A549 (cell line): ENCODE measurements at regions not wholly inside any gene's neighbourhood (a gene's known extent, or its start where the extent isn't known, plus 50 kb on each side); places are given as distances from the start of the nearest gene placed in this dataset.

ENCODE experiments used
- ATAC-seq, 2 experiments: fragments of 200-7000 bp in 1 of 2; fragments of >200 bp in 1 of 2; cut with Nextera tagmentation in 1 of 2; cut with Tn5 transposase in 1 of 2; 3 replicates each; pipeline versions ENCODE4 v1.8.0 to v1.9.1; 2018 to 2020; ENCODE audit warnings: mild to moderate bottlenecking in 1 of 2, moderate library complexity in 1 of 2
- CTCF ChIA-PET: fragments of 300-600 bp; sonication (Branson Sonifier 250); formaldehyde crosslinking; extraction: SDS; loops from one replicate; lab custom pipeline; 2021; ENCODE audit warnings: antibody characterized with exemption, inconsistent platforms; lab: Yijun Ruan, JAX
- POLR2A ChIA-PET: fragments of 350-600 bp; formaldehyde crosslinking; extraction: SDS; loops from one replicate; lab custom pipeline; 2021; ENCODE audit warnings: antibody characterized with exemption, inconsistent platforms; lab: Yijun Ruan, JAX
- DNase-seq, 2 experiments: peaks; one replicate each; pipeline versions ENCODE4 v3.0.0 to v3.0.0-alpha.2; 2011 to 2016; ENCODE audit warnings: low read depth in 1 of 2, low spot score in 1 of 2
- FAIRE-seq: peaks from 2 replicates; lab custom pipeline; 2011; peaks lifted over from hg19 to GRCh38; lab: Jason Lieb, UNC
- H3K27ac ChIP-seq, 2 experiments: fragments of >200 bp; sonication (Bioruptor Twin); formaldehyde crosslinking; 3 replicates each; pipeline ENCODE4 v1.5.1; 2016 to 2017
- H3K4me1 ChIP-seq: fragments of >200 bp; sonication (Bioruptor Twin); formaldehyde crosslinking; 3 replicates; pipeline ENCODE4 v1.6.1; 2016
- H3K4me2 ChIP-seq: fragments of >200 bp; sonication (Bioruptor Twin); formaldehyde crosslinking; 3 replicates; pipeline ENCODE4 v1.6.1; 2016
- H3K4me3 ChIP-seq: fragments of >200 bp; sonication (Bioruptor Twin); formaldehyde crosslinking; 3 replicates; pipeline ENCODE4 v1.5.1; 2016
- H3K9me3 ChIP-seq: fragments of >200 bp; sonication (Bioruptor Twin); formaldehyde crosslinking; 3 replicates; pipeline ENCODE4 v1.6.1; 2016
- CBX2 ChIP-seq: fragments of 200-600 bp; sonication (generic); IDR thresholded peaks from 2 replicates; pipeline ENCODE4 v1.6.1; 2016; ENCODE audit warnings: low read depth, mild to moderate bottlenecking, borderline replicate concordance
- CBX8 ChIP-seq: fragments of 200-600 bp; sonication (generic); IDR thresholded peaks from 2 replicates; pipeline ENCODE4 v1.6.1; 2016
- CEBPB ChIP-seq, 2 experiments: fragments of >200 bp in 1 of 2; sonication (Bioruptor Twin) in 1 of 2; formaldehyde crosslinking in 1 of 2; IDR thresholded peaks; 2 replicates each; pipeline ENCODE4 v1.6.1; 2012 to 2016
- EP300 ChIP-seq, 2 experiments: fragments of >200 bp; sonication (Bioruptor Twin); formaldehyde crosslinking; IDR thresholded peaks; 2 replicates in 1 of 2; 3 replicates in 1 of 2; pipeline ENCODE4 v1.6.1; 2016 to 2017
- FOSL2 ChIP-seq, 2 experiments: fragments of 450-650 bp in 1 of 2; fragments of >200 bp in 1 of 2; sonication (Bioruptor Twin) in 1 of 2; formaldehyde crosslinking; IDR thresholded peaks; 2 replicates each; pipeline versions ENCODE4 v1.5.0 to v1.6.1; 2016 to 2020; ENCODE audit warnings: mild to moderate bottlenecking in 1 of 2, moderate library complexity in 1 of 2
- GATA3 ChIP-seq: IDR thresholded peaks from 2 replicates; pipeline ENCODE4 v1.6.1; 2012; ENCODE audit warnings: borderline replicate concordance
- HDAC2 ChIP-seq: fragments of 200-600 bp; sonication (generic); IDR thresholded peaks from 2 replicates; pipeline ENCODE4 v1.6.1; 2016
- HOXB5 ChIP-seq: fragments of 250-450 bp; sonication (Bioruptor Pico); IDR thresholded peaks from 2 replicates; pipeline ENCODE4 v1.5.0; 2020; ENCODE audit warnings: mild to moderate bottlenecking, moderate library complexity
- JUN ChIP-seq, 2 experiments: fragments of >200 bp; sonication (Bioruptor Twin); formaldehyde crosslinking; IDR thresholded peaks; 2 replicates in 1 of 2; 3 replicates in 1 of 2; pipeline ENCODE4 v1.6.1; 2016 to 2017
- JUNB ChIP-seq: fragments of >200 bp; sonication (Bioruptor Twin); formaldehyde crosslinking; IDR thresholded peaks from 2 replicates; pipeline ENCODE4 v1.6.1; 2016
- KDM1A ChIP-seq: fragments of 200-600 bp; sonication (generic); IDR thresholded peaks from 2 replicates; pipeline ENCODE4 v1.6.1; 2016; ENCODE audit warnings: low read depth, mild to moderate bottlenecking
- KDM5A ChIP-seq: fragments of 200-600 bp; sonication (generic); IDR thresholded peaks from 2 replicates; pipeline ENCODE4 v1.6.1; 2016; ENCODE audit warnings: antibody characterized with exemption, mild to moderate bottlenecking
- NFE2L2 ChIP-seq: fragments of 150-350 bp; conservative IDR thresholded peaks from 2 replicates; pipeline ENCODE4 v1.6.1; 2014; ENCODE audit warnings: low read length
- NPAS2 ChIP-seq: fragments of 250-450 bp; sonication (Bioruptor Pico); IDR thresholded peaks from 2 replicates; pipeline ENCODE4 v1.8.0; 2022; ENCODE audit warnings: mild to moderate bottlenecking, moderate library complexity, borderline replicate concordance
- RAD21 ChIP-seq, 2 experiments: fragments of >200 bp in 1 of 2; sonication (Bioruptor Twin) in 1 of 2; formaldehyde crosslinking in 1 of 2; IDR thresholded peaks in 1 of 2; conservative IDR thresholded peaks in 1 of 2; 2 replicates in 1 of 2; 3 replicates in 1 of 2; pipeline ENCODE4 v1.6.1; 2012 to 2018; ENCODE audit warnings: inconsistent platforms in 1 of 2
- RFX5 ChIP-seq: fragments of 450-650 bp; IDR thresholded peaks from 2 replicates; pipeline ENCODE4 v1.7.1; 2014; ENCODE audit warnings: antibody characterized with exemption, mild to moderate bottlenecking, moderate library complexity
- RNF2 ChIP-seq: fragments of 200-600 bp; sonication (generic); IDR thresholded peaks from 2 replicates; pipeline ENCODE4 v1.6.1; 2016; ENCODE audit warnings: low read depth, mild to moderate bottlenecking, antibody characterized with exemption, moderate library complexity, borderline replicate concordance
- TFCP2L1 ChIP-seq: fragments of 250-450 bp; sonication (Bioruptor Pico); IDR thresholded peaks from 2 replicates; pipeline ENCODE4 v1.5.0; 2021; ENCODE audit warnings: mild to moderate bottlenecking
- ZNF302 ChIP-seq: fragments of 250-450 bp; sonication (Bioruptor Pico); IDR thresholded peaks from 2 replicates; pipeline ENCODE4 v1.9.0; 2021; ENCODE audit warnings: inconsistent platforms, mild to moderate bottlenecking, moderate library complexity
- ZSCAN20 ChIP-seq: fragments of 250-450 bp; sonication (Bioruptor Pico); IDR thresholded peaks from 2 replicates; pipeline ENCODE4 v1.8.0; 2022; ENCODE audit warnings: mild to moderate bottlenecking, moderate library complexity
- WGBS: methylation state at CpG from one replicate; pipeline ENCODE4 v1.1.6; 2017; ENCODE audit errors: missing lambda C conversion rate; 5-methylcytosine and 5-hydroxymethylcytosine counted together
- TF ChIP-seq, protein P1 (sequence below): fragments of 450-650 bp; IDR thresholded peaks from 2 replicates; pipeline ENCODE4 v1.6.1; 2014; ENCODE audit warnings: antibody characterized with exemption
- TF ChIP-seq, protein P2 (sequence below): IDR thresholded peaks from 2 replicates; pipeline ENCODE4 v1.6.1; 2012; ENCODE audit warnings: low read depth, borderline replicate concordance
- TF ChIP-seq, protein P3 (sequence below): fragments of 250-450 bp; sonication (Bioruptor Pico); IDR thresholded peaks from 2 replicates; pipeline ENCODE4 v1.5.0; 2020; ENCODE audit warnings: low read depth, mild to moderate bottlenecking, moderate library complexity
- TF ChIP-seq, protein P4 (sequence below): fragments of 250-450 bp; sonication (Bioruptor Pico); IDR thresholded peaks from 2 replicates; pipeline ENCODE4 v1.5.0; 2021; ENCODE audit warnings: mild to moderate bottlenecking, moderate library complexity, borderline replicate concordance
- TF ChIP-seq, protein P5 (sequence below): IDR thresholded peaks from 2 replicates; pipeline ENCODE4 v1.6.1; 2012
- TF ChIP-seq, protein P6 (sequence below): fragments of >200 bp; sonication (Bioruptor Twin); formaldehyde crosslinking; IDR thresholded peaks from 2 replicates; pipeline ENCODE4 v1.6.1; 2016
- TF ChIP-seq, protein P7 (sequence below): IDR thresholded peaks from 2 replicates; pipeline ENCODE4 v1.6.1; 2012

DNA sequence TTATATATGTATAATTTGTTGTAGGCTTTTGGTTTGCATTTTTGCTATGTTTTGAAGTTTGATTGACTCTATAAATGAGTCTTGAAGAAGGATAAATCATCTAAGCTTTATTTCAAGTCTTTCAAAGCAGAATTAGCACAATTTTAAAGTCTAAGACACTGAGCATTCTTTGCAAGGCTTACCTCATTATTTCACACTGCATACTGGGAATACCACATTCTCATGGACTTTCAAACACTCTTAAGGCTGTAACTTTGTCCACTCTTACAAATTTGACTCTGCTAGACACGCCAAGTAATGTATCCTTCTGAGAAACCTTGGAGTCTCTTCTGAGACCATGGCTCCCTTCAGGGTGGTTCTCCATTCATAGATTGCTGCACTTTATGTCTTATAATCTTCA is 281.3 kb upstream of the COL8A1 start:
- Histone ChIP-seq H3K27ac (no peak overlapping the region), H3K4me1 (no peaks in the 10 kb centered on the region), H3K9me3 (no peaks in the 10 kb centered on the region)
- POLR2A ChIA-PET: no interaction called here
- no peak for FAIRE-seq
- TF ChIP-seq, protein P1, sequence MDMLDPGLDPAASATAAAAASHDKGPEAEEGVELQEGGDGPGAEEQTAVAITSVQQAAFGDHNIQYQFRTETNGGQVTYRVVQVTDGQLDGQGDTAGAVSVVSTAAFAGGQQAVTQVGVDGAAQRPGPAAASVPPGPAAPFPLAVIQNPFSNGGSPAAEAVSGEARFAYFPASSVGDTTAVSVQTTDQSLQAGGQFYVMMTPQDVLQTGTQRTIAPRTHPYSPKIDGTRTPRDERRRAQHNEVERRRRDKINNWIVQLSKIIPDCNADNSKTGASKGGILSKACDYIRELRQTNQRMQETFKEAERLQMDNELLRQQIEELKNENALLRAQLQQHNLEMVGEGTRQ: no peak
- TF ChIP-seq, protein P2, sequence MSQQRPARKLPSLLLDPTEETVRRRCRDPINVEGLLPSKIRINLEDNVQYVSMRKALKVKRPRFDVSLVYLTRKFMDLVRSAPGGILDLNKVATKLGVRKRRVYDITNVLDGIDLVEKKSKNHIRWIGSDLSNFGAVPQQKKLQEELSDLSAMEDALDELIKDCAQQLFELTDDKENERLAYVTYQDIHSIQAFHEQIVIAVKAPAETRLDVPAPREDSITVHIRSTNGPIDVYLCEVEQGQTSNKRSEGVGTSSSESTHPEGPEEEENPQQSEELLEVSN: no peak
- TF ChIP-seq ZSCAN20 (CRISPR knock-in tag) (no peak), HOXB5 (CRISPR knock-in tag) (no peak), RFX5 (no peak)
- TF ChIP-seq, all 56 proteins: peak for 0
- Histone ChIP-seq H3K4me2 (no peak overlapping the region), H3K4me3 (no peak overlapping the region)
- CTCF ChIA-PET: interaction anchor here (1.1 kb wide), 1 partner anchor 184 kb away, joined by 3 read pairs; no protein-coding TSS in a partner anchor
- no peak for ATAC-seq
- DNase-seq: no peak
- WGBS: 3% methylated on average over 1 of the region's 1 CpG

DNA sequence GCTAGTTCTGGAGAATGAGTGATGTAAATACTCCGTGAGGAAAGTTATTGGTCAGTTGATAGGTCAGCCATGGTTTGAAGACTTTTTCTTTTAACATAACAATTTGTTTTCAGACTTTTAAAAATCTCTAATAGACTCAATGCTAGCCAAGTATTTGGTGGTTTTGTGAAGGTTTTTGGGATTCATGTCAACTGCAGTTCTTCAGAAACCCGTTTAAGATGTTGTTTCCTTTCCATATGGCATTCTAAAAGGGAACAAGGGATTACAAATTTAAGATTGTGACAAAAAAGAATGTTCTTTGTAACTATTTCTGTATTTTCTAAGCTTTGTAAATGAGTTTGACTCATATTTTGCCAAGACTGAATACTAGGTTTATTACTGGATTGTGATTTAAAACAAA is 281.7 kb upstream of the COL8A1 start:
- POLR2A ChIA-PET: no interaction called here
- CTCF ChIA-PET: interaction anchor here (1.1 kb wide), 1 partner anchor 184 kb away, joined by 3 read pairs; no protein-coding TSS in a partner anchor
- H3K4me3 ChIP-seq: no peak overlapping the region
- TF ChIP-seq CEBPB (IDR thresholded peaks at IDR 0.05): no peak
- TF ChIP-seq, protein P3, sequence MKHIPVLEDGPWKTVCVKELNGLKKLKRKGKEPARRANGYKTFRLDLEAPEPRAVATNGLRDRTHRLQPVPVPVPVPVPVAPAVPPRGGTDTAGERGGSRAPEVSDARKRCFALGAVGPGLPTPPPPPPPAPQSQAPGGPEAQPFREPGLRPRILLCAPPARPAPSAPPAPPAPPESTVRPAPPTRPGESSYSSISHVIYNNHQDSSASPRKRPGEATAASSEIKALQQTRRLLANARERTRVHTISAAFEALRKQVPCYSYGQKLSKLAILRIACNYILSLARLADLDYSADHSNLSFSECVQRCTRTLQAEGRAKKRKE (CRISPR knock-in tag): no peak
- TF ChIP-seq, protein P4, sequence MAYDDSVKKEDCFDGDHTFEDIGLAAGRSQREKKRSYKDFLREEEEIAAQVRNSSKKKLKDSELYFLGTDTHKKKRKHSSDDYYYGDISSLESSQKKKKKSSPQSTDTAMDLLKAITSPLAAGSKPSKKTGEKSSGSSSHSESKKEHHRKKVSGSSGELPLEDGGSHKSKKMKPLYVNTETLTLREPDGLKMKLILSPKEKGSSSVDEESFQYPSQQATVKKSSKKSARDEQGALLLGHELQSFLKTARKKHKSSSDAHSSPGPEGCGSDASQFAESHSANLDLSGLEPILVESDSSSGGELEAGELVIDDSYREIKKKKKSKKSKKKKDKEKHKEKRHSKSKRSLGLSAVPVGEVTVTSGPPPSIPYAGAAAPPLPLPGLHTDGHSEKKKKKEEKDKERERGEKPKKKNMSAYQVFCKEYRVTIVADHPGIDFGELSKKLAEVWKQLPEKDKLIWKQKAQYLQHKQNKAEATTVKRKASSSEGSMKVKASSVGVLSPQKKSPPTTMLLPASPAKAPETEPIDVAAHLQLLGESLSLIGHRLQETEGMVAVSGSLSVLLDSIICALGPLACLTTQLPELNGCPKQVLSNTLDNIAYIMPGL (CRISPR knock-in tag): no peak
- no peak for TF ChIP-seq RFX5
- TF ChIP-seq, protein P5, sequence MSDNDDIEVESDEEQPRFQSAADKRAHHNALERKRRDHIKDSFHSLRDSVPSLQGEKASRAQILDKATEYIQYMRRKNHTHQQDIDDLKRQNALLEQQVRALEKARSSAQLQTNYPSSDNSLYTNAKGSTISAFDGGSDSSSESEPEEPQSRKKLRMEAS: no peak
- TF ChIP-seq KDM5A: no peak
- TF ChIP-seq FOSL2 (IDR thresholded peaks at IDR 0.05): no peak
- TF ChIP-seq FOSL2 (CRISPR knock-in tag; IDR thresholded peaks at IDR 0.05): no peak
- no peak for TF ChIP-seq ZNF302
- no peak for TF ChIP-seq GATA3
- TF ChIP-seq RAD21 (conservative IDR thresholded peaks at IDR 0.05 in 1 of 2, IDR thresholded peaks at IDR 0.05 in 1 of 2): no peak
- TF ChIP-seq, all 56 proteins: peak for 0
- no peak for DNase-seq
- Histone ChIP-seq H3K9me3 (no peaks in the 10 kb centered on the region), H3K4me1 (no peaks in the 10 kb centered on the region), H3K27ac (no peak overlapping the region), H3K4me2 (no peak overlapping the region)
- no peak for ATAC-seq
- FAIRE-seq: no peak
- whole genome bisulfite sequencing: 0% methylated on average over 2 of the region's 2 CpGs

DNA sequence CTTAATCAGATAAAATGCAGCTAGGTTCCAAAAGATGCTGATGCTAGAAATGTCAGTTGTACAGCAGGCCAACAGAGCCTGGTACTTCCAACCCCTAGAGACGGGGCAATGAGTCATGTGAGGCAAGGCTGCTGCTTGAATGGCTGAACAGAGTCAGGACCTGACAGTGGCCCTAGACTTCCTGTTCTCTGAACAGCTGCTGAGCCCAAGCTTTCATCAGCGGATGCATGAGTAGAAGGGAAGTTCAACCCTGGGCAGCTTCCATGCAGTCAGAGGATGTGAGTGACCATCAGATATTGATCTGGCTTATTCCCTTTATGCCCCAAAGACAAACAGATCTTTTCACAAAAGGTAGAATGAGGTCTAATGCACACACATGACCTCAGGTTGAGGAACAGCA is 282.9 kb upstream of the COL8A1 start:
- no peak overlapping the region for H3K4me2 ChIP-seq
- WGBS: 50% methylated on average over 2 of the region's 2 CpGs
- FAIRE-seq: no peak
- H3K9me3 ChIP-seq: no peaks in the 10 kb centered on the region
- CTCF ChIA-PET: no interaction called here
- no peaks in the 10 kb centered on the region for H3K4me1 ChIP-seq
- DNase-seq: no peak
- no peak overlapping the region for H3K4me3 ChIP-seq
- ATAC-seq: no peak
- POLR2A ChIA-PET: no interaction called here
- H3K27ac ChIP-seq: no peak overlapping the region
- TF ChIP-seq, protein P6, sequence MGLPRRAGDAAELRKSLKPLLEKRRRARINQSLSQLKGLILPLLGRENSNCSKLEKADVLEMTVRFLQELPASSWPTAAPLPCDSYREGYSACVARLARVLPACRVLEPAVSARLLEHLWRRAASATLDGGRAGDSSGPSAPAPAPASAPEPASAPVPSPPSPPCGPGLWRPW: no peak
- TF ChIP-seq RNF2 (no peak), KDM1A (no peak), CBX2 (no peak), JUN (IDR thresholded peaks at IDR 0.05) (no peak), FOSL2 (IDR thresholded peaks at IDR 0.05) (no peak), FOSL2 (CRISPR knock-in tag; IDR thresholded peaks at IDR 0.05) (no peak), EP300 (IDR thresholded peaks at IDR 0.05) (no peak), TFCP2L1 (CRISPR knock-in tag) (no peak), NPAS2 (CRISPR knock-in tag) (no peak), HDAC2 (no peak), NFE2L2 (no peak), JUNB (no peak), CBX8 (no peak), GATA3 (no peak)
- TF ChIP-seq, protein P1: no peak
- TF ChIP-seq, protein P2: no peak
- TF ChIP-seq, protein P7, sequence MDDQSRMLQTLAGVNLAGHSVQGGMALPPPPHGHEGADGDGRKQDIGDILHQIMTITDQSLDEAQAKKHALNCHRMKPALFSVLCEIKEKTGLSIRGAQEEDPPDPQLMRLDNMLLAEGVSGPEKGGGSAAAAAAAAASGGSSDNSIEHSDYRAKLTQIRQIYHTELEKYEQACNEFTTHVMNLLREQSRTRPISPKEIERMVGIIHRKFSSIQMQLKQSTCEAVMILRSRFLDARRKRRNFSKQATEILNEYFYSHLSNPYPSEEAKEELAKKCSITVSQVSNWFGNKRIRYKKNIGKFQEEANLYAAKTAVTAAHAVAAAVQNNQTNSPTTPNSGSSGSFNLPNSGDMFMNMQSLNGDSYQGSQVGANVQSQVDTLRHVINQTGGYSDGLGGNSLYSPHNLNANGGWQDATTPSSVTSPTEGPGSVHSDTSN: no peak
